ENCODE measurements at regions not wholly inside any gene's neighbourhood (a gene's known extent, or its start where the extent isn't known, plus 50 kb on each side); places are given as distances from the start of the nearest gene placed in this dataset.

- TF ChIP-seq CTCF (IDR thresholded peaks at IDR 0.05; ENCODE audit: poor library complexity, severe bottlenecking), result no peak
- no peak overlapping the region for H3K27ac ChIP-seq (ENCODE audit: poor library complexity, severe bottlenecking)
- H3K27me3 ChIP-seq (ENCODE audit: insufficient read depth, poor library complexity, severe bottlenecking), result no peaks in the 10 kb centered on the region
- peaks cover 10% of the 10 kb centered on the region for H3K4me1 ChIP-seq (ENCODE audit: insufficient read depth, poor library complexity, severe bottlenecking)
- DNase-seq (ENCODE audit: low spot score) (no peak), ATAC-seq (ENCODE audit: low read depth) (no peak)
- no peaks in the 10 kb centered on the region for H3K9me3 ChIP-seq (ENCODE audit: severe bottlenecking)
- no peaks in the 10 kb centered on the region for H3K36me3 ChIP-seq (ENCODE audit: low read depth)
- H3K4me3 ChIP-seq (ENCODE audit: severe bottlenecking), result no peak overlapping the region
Observed at GRCh38 chr5:67989456-67989855, 226.1 kb upstream of the PIK3R1 start.

DNA sequence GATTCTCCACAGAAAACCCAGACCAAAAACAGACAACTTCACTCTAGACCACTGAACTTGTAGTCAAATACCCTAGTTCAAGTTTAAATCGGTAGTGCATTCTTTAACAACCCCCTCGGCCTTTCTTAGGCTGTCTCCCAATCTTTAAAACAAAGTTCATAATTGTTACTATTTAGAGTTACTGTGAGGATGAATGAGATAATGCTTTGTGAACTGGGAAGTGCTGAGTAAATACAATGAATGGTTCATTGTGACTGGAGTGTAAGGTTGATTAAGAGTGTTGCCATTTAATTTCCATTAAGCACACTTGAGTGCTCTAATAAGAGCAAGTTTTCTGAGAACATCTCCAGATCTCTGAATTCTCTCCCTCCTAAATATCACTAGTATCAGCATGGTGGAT is 228.8 kb upstream of the PIK3R1 start:
- Histone ChIP-seq H3K4me3 (ENCODE audit: severe bottlenecking) (no peak overlapping the region), H3K4me1 (ENCODE audit: insufficient read depth, poor library complexity, severe bottlenecking) (peaks cover 5% of the 10 kb centered on the region), H3K36me3 (ENCODE audit: low read depth) (no peaks in the 10 kb centered on the region), H3K27ac (ENCODE audit: poor library complexity, severe bottlenecking) (no peak overlapping the region), H3K9me3 (ENCODE audit: severe bottlenecking) (no peaks in the 10 kb centered on the region), H3K27me3 (ENCODE audit: insufficient read depth, poor library complexity, severe bottlenecking) (no peaks in the 10 kb centered on the region)
- DNase-seq (ENCODE audit: low spot score) (no peak), ATAC-seq (ENCODE audit: low read depth) (no peak)
- TF ChIP-seq CTCF (IDR thresholded peaks at IDR 0.05; ENCODE audit: poor library complexity, severe bottlenecking), result no peak

- no peak for ATAC-seq (ENCODE audit: low read depth)
- no peak overlapping the region for H3K27ac ChIP-seq (ENCODE audit: poor library complexity, severe bottlenecking)
- no peak for DNase-seq (ENCODE audit: low spot score)
Observed at GRCh38 chr5:67985686-67986387, 229.7 kb upstream of the PIK3R1 start.

GRCh38 chr5:67984546-67984945 is 231.0 kb upstream of the PIK3R1 start:
- Histone ChIP-seq H3K36me3 (ENCODE audit: low read depth) (no peaks in the 10 kb centered on the region), H3K27ac (ENCODE audit: poor library complexity, severe bottlenecking) (no peak overlapping the region), H3K9me3 (ENCODE audit: severe bottlenecking) (no peaks in the 10 kb centered on the region), H3K27me3 (ENCODE audit: insufficient read depth, poor library complexity, severe bottlenecking) (no peaks in the 10 kb centered on the region), H3K4me3 (ENCODE audit: severe bottlenecking) (no peak overlapping the region), H3K4me1 (ENCODE audit: insufficient read depth, poor library complexity, severe bottlenecking) (peaks cover 5% of the 10 kb centered on the region)
- TF ChIP-seq CTCF (IDR thresholded peaks at IDR 0.05; ENCODE audit: poor library complexity, severe bottlenecking), result no peak
- DNase-seq (ENCODE audit: low spot score), result no peak
- no peak for ATAC-seq (ENCODE audit: low read depth)

More at GRCh38 chr5:67985686-67986387, 229.7 kb upstream of the PIK3R1 start:
- no peak for TF ChIP-seq CTCF (IDR thresholded peaks at IDR 0.05; ENCODE audit: poor library complexity, severe bottlenecking)
- H3K9me3 ChIP-seq (ENCODE audit: severe bottlenecking), result no peaks in the 10 kb centered on the region
- H3K4me3 ChIP-seq (ENCODE audit: severe bottlenecking), result no peak overlapping the region
- no peaks in the 10 kb centered on the region for H3K27me3 ChIP-seq (ENCODE audit: insufficient read depth, poor library complexity, severe bottlenecking)
- H3K36me3 ChIP-seq (ENCODE audit: low read depth), result no peaks in the 10 kb centered on the region
- H3K4me1 ChIP-seq (ENCODE audit: insufficient read depth, poor library complexity, severe bottlenecking), result peaks cover 5% of the 10 kb centered on the region

Data from RWPE2 (cell line).